Tibial artery (tissue), 4 donors: ENCODE measurements at regions not wholly inside any gene's neighbourhood (a gene's known extent, or its start where the extent isn't known, plus 50 kb on each side); places are given as distances from the start of the nearest gene placed in this dataset.
"Not testable (repeated sequence)": the region's sequence is repeated elsewhere in the genome, so short reads cannot be mapped to it uniquely, and the experiment has no call there.

Source experiments
- DNase-seq, 2 donors: peaks; one replicate each; pipeline ENCODE4 v3.0.0-alpha.2; 2019
- H3K27ac ChIP-seq, 2 donors: fragments of 200-600 bp; sonication (generic) in 1 of 2; 1 replicate in 1 of 2; 2 replicates in 1 of 2; pipeline ENCODE4 v1.5.1; 2018 to 2019; ENCODE audit warnings: mild to moderate bottlenecking in 1 of 2
- H3K27me3 ChIP-seq, 2 donors: fragments of 200-600 bp; sonication (generic) in 1 of 2; one replicate each; pipeline versions ENCODE4 v1.5.1 to v1.6.0; 2016 to 2019
- H3K36me3 ChIP-seq, 3 donors: fragments of 200-600 bp; sonication (generic) in 2 of 3; one replicate each; pipeline ENCODE4 v1.5.1; 2016 to 2019; ENCODE audit warnings: mild to moderate bottlenecking in 2 of 3
- H3K4me1 ChIP-seq, 4 donors: fragments of 200-600 bp; sonication (generic) in 2 of 4; 1 replicate in 3 of 4; 2 replicates in 1 of 4; pipeline ENCODE4 v1.5.1; 2016 to 2019
- H3K4me3 ChIP-seq, 2 donors: fragments of 200-600 bp; sonication (generic) in 1 of 2; 1 replicate in 1 of 2; 2 replicates in 1 of 2; pipeline ENCODE4 v1.5.1; 2018 to 2019; ENCODE audit warnings: mild to moderate bottlenecking in 2 of 2
- H3K9me3 ChIP-seq, 3 donors: fragments of 200-600 bp; sonication (generic) in 1 of 3; one replicate each; pipeline ENCODE4 v1.5.1; 2016 to 2019
- intact Hi-C: fragments of 100-400 bp; cut with DNase I; formaldehyde crosslinking; loops from one replicate; pipeline ENCODE4 v1.15.0; 2023; ENCODE audit warnings: low total_unique reads
- TF ChIP-seq, protein P1 (sequence below), 2 experiments: fragments of 200-600 bp in 1 of 2; fragments of 450-650 bp in 1 of 2; IDR thresholded peaks; one replicate each; pipeline ENCODE4 v1.5.1; 2017 to 2019; ENCODE audit warnings: antibody characterized with exemption in 2 of 2, mild to moderate bottlenecking in 1 of 2, moderate library complexity in 1 of 2

DNA sequence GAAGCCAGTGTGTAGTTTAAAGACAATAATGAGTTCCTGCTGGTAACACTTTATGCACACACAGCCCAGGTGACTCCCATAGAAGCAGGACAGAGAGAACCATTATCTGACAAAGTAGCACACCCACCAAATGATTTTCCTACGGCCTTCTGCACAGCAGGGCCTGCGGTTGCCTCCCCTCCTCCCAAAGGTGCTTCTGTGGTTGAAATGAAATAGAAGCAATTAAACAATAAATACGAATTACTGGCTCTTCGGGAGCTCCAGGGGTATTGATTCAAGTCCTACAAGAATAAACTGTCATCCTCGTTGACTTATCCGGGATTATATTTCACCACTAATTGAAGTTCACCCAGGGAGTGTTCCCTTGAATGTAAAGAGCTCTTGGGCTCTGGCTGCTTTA is 172.1 kb downstream of the ACTR3B start:
- Histone ChIP-seq H3K9me3 (no peaks in the 10 kb centered on the region), H3K4me1 (no peaks in the 10 kb centered on the region)

DNA sequence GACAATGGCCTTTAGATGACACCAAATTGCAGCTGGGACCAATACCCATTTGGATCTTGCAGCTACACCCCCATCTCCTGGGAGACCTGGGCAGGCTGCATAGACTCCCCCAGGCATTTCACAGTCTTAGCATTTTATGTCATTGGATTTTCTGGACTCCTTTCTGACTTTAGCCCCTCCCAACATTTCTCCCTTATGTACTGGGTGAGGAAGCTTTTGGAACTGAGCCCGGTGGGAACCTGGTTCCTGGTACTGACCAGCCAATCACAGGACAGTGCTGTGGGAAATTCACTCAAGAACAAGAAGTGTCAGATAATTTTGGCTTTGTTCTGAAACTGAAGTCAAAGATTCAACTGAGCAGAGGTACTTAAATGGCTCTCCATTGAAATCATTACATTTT is 177.7 kb downstream of the ACTR3B start:
- no peaks in the 10 kb centered on the region for H3K27me3 ChIP-seq
- H3K36me3 ChIP-seq, result no peaks in the 10 kb centered on the region
- H3K4me3 ChIP-seq, result no peak overlapping the region
- TF ChIP-seq, protein P1, sequence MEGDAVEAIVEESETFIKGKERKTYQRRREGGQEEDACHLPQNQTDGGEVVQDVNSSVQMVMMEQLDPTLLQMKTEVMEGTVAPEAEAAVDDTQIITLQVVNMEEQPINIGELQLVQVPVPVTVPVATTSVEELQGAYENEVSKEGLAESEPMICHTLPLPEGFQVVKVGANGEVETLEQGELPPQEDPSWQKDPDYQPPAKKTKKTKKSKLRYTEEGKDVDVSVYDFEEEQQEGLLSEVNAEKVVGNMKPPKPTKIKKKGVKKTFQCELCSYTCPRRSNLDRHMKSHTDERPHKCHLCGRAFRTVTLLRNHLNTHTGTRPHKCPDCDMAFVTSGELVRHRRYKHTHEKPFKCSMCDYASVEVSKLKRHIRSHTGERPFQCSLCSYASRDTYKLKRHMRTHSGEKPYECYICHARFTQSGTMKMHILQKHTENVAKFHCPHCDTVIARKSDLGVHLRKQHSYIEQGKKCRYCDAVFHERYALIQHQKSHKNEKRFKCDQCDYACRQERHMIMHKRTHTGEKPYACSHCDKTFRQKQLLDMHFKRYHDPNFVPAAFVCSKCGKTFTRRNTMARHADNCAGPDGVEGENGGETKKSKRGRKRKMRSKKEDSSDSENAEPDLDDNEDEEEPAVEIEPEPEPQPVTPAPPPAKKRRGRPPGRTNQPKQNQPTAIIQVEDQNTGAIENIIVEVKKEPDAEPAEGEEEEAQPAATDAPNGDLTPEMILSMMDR (IDR thresholded peaks at IDR 0.05), result no peak
- no peaks in the 10 kb centered on the region for H3K9me3 ChIP-seq
- no peak for DNase-seq
- H3K27ac ChIP-seq, result no peak overlapping the region
- H3K4me1 ChIP-seq, result no peaks in the 10 kb centered on the region
- intact Hi-C loops, result no loop called here

More for the DNA sequence above, 172.1 kb downstream of the ACTR3B start:
- H3K36me3 ChIP-seq, result no peaks in the 10 kb centered on the region
- no peak overlapping the region for H3K4me3 ChIP-seq
- TF ChIP-seq, protein P1 (IDR thresholded peaks at IDR 0.05), result no peak
- no peak overlapping the region for H3K27ac ChIP-seq
- H3K27me3 ChIP-seq, result no peaks in the 10 kb centered on the region
- no peak for DNase-seq
- intact Hi-C loops, result no loop called here

DNA sequence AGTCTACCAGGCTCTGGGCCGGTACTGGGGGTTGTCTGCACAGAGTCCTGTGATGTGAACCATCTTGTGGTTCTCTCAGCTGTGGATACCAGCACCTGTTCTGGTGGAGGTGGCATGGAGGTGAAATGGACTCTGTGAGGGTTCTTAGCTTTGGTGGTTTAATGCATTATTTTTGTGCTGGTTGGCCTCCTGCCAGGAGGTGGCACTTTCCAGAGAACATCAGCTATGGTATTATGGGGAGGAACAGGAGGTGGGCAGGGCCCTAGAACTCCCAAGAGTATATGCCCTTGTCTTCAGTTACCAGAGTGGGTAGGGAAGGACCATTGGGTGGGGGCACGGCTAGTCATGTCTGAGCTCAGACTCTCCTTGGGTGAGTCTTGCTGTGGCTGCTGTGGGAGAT is 187.1 kb downstream of the ACTR3B start:
- H3K4me3 ChIP-seq, H3K27ac ChIP-seq, H3K36me3 ChIP-seq, H3K9me3 ChIP-seq, H3K4me1 ChIP-seq, H3K27me3 ChIP-seq, intact Hi-C loops, DNase-seq: not testable (repeated sequence)

DNA sequence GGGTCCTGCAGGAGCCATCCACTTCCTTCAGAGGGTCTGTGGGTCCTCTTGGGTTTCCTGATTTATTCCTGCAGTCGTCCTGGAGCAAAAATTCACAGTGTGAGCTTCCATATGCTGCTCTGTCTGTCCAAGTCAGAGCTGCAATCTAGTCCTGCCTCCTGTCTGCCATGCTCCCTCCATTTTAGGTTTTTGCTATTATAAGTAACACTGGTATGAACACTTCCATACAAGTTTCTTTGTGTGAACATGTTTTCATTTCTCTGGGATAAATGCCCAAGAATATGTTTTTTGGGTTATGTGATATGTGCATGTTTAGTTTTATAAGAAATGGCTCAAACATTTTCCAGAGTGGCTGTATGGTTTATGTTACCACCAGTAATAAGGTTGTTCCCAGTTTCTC is 188.1 kb downstream of the ACTR3B start:
- intact Hi-C loops, result no loop called here
- H3K4me1 ChIP-seq, result no peaks in the 10 kb centered on the region
- no peaks in the 10 kb centered on the region for H3K27me3 ChIP-seq
- no peak for DNase-seq
- H3K4me3 ChIP-seq, result no peak overlapping the region
- H3K27ac ChIP-seq, result no peak overlapping the region
- TF ChIP-seq, protein P1 (IDR thresholded peaks at IDR 0.05), result no peak
- H3K36me3 ChIP-seq, result no peaks in the 10 kb centered on the region
- no peaks in the 10 kb centered on the region for H3K9me3 ChIP-seq

DNA sequence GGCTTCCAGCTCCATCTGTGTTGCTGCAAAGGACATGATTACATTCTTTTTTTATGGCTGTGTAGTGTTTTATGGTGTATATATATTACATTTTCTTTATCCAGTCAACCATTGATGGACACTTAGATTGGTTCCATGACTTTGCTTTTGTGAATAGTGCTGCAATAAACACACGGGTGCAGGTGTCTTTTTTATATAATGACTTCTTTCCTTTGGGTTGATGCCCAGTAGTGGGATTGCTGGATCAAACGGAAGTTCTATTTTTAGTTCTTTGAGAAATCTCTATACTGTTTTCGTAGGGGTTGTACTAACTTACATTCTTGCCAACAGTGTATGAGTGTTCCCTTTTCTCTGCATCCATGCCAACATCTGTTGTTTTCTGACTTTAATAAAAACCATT is 189.7 kb downstream of the ACTR3B start:
- TF ChIP-seq, protein P1 (IDR thresholded peaks at IDR 0.05), result no peak
- H3K36me3 ChIP-seq, result no peaks in the 10 kb centered on the region
- no peaks in the 10 kb centered on the region for H3K9me3 ChIP-seq
- intact Hi-C loops, result no loop called here
- no peak overlapping the region for H3K27ac ChIP-seq
- no peak overlapping the region for H3K4me3 ChIP-seq
- H3K4me1 ChIP-seq, result no peaks in the 10 kb centered on the region
- no peaks in the 10 kb centered on the region for H3K27me3 ChIP-seq
- DNase-seq, result no peak

DNA sequence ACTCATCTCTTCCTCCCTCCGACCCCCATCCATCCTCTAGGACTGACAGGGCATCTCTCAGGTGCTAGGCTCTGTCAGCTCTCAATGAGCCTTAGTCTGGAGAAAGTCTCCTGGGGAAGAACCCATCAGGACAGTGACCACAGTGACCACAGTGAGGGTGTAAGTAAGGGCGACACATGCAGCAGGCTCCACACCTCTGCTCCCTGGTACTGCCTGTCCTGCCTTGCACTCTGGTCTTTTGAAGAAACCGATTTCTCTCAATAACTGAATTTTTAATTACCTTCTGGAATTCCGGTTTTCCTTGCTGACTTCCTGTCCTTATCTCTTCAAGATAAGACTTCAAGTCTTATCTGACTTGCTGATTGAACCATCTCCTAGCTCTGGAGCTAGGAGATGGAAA is 190.2 kb downstream of the ACTR3B start:
- intact Hi-C loops, result no loop called here
- Histone ChIP-seq H3K4me1 (no peaks in the 10 kb centered on the region), H3K27ac (no peak overlapping the region), H3K27me3 (no peaks in the 10 kb centered on the region), H3K4me3 (no peak overlapping the region), H3K9me3 (no peaks in the 10 kb centered on the region), H3K36me3 (no peaks in the 10 kb centered on the region)
- TF ChIP-seq, protein P1 (IDR thresholded peaks at IDR 0.05), result no peak
- no peak for DNase-seq
